HL-60 (cell line): ENCODE measurements at regions not wholly inside any gene's neighbourhood (a gene's known extent, or its start where the extent isn't known, plus 50 kb on each side); places are given as distances from the start of the nearest gene placed in this dataset.

Experiments used
- DNase-seq, 2 experiments: peaks; one replicate each; pipeline ENCODE4 v3.0.0-alpha.2; 2010 to 2020; ENCODE audit warnings: low read depth in 1 of 2, low spot score in 1 of 2
- H3K27ac ChIP-seq: fragments of 250-450 bp; sonication (Bioruptor Pico); replicated peaks from 2 replicates; pipeline ENCODE4 v1.5.1; 2020; ENCODE audit warnings: mild to moderate bottlenecking, moderate library complexity
- H3K27me3 ChIP-seq: fragments of 250-450 bp; sonication (Bioruptor Pico); 2 replicates; pipeline ENCODE4 v1.5.1; 2021; ENCODE audit warnings: mild to moderate bottlenecking, moderate library complexity; ENCODE audit not compliant: insufficient read depth, poor library complexity, severe bottlenecking
- H3K4me3 ChIP-seq: replicated peaks from 2 replicates; pipeline ENCODE4 v1.5.1; 2011; ENCODE audit warnings: mild to moderate bottlenecking, control low read depth, low read length; ENCODE audit not compliant: insufficient read depth
- GABPA ChIP-seq: IDR thresholded peaks from 2 replicates; pipeline ENCODE4 v1.6.1; 2012; ENCODE audit warnings: low read depth
- POLR2AphosphoS5 ChIP-seq: IDR thresholded peaks from 2 replicates; pipeline ENCODE4 v1.6.1; 2012; ENCODE audit warnings: low read depth
- SPI1 ChIP-seq: IDR thresholded peaks from 2 replicates; pipeline ENCODE4 v1.6.1; 2012; ENCODE audit warnings: low read depth, mild to moderate bottlenecking, borderline replicate concordance
- TF ChIP-seq, protein P1 (sequence below): IDR thresholded peaks from 2 replicates; pipeline ENCODE4 v1.6.1; 2012; ENCODE audit warnings: low read depth; ENCODE audit not compliant: insufficient replicate concordance
- TF ChIP-seq, protein P2 (sequence below): IDR thresholded peaks from one replicate; pipeline ENCODE4 v1.5.1; 2011; ENCODE audit warnings: low read length, control low read depth, inconsistent platforms; ENCODE audit not compliant: insufficient read depth

DNA sequence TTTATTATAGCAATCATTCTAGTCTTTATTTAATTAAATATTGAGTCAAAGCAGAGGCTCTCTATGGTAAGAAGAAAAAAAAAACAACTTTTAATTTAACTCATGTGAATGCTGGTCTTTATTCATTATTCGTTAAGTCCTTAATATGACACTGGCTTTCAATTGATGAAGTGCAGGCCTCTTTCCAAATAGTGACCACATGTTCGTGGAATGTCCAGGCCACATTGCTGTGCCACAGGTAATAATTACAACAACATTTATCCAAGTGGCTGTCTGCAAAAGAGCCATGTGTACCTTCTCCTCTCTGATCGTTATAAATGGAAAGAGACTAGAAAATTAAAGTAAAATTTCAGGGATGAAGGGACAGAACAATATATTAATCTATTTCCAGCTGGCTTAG lies 220.1 kb upstream of the PABPC4L start:
- Histone ChIP-seq H3K27ac (no peak overlapping the region), H3K27me3 (no peaks in the 10 kb centered on the region), H3K4me3 (no peak overlapping the region)
- TF ChIP-seq, protein P1, sequence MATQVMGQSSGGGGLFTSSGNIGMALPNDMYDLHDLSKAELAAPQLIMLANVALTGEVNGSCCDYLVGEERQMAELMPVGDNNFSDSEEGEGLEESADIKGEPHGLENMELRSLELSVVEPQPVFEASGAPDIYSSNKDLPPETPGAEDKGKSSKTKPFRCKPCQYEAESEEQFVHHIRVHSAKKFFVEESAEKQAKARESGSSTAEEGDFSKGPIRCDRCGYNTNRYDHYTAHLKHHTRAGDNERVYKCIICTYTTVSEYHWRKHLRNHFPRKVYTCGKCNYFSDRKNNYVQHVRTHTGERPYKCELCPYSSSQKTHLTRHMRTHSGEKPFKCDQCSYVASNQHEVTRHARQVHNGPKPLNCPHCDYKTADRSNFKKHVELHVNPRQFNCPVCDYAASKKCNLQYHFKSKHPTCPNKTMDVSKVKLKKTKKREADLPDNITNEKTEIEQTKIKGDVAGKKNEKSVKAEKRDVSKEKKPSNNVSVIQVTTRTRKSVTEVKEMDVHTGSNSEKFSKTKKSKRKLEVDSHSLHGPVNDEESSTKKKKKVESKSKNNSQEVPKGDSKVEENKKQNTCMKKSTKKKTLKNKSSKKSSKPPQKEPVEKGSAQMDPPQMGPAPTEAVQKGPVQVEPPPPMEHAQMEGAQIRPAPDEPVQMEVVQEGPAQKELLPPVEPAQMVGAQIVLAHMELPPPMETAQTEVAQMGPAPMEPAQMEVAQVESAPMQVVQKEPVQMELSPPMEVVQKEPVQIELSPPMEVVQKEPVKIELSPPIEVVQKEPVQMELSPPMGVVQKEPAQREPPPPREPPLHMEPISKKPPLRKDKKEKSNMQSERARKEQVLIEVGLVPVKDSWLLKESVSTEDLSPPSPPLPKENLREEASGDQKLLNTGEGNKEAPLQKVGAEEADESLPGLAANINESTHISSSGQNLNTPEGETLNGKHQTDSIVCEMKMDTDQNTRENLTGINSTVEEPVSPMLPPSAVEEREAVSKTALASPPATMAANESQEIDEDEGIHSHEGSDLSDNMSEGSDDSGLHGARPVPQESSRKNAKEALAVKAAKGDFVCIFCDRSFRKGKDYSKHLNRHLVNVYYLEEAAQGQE, result no peak
- no peak for TF ChIP-seq SPI1
- TF ChIP-seq GABPA, result no peak
- TF ChIP-seq, protein P2, sequence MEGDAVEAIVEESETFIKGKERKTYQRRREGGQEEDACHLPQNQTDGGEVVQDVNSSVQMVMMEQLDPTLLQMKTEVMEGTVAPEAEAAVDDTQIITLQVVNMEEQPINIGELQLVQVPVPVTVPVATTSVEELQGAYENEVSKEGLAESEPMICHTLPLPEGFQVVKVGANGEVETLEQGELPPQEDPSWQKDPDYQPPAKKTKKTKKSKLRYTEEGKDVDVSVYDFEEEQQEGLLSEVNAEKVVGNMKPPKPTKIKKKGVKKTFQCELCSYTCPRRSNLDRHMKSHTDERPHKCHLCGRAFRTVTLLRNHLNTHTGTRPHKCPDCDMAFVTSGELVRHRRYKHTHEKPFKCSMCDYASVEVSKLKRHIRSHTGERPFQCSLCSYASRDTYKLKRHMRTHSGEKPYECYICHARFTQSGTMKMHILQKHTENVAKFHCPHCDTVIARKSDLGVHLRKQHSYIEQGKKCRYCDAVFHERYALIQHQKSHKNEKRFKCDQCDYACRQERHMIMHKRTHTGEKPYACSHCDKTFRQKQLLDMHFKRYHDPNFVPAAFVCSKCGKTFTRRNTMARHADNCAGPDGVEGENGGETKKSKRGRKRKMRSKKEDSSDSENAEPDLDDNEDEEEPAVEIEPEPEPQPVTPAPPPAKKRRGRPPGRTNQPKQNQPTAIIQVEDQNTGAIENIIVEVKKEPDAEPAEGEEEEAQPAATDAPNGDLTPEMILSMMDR, result no peak
- TF ChIP-seq POLR2AphosphoS5, result no peak
- no peak for DNase-seq

DNA sequence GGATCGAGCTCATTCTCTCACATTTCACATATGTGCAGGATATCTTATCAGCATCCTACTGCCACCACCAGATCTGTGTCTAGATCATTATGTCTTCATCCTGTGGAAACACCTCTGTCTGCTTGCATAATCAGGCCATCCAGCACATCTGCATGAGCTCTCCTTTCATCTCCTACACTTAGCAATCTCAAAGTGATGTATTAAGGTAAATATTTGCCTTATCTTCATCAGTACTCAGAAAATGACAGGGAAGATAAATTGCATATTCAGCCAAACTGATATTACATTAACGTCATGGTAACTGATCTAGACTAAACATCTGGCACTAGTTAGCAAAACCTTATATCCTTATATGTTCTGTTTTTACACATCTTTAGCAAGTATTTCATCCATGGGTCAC lies 207.3 kb upstream of the PABPC4L start:
- Histone ChIP-seq H3K4me3 (no peak overlapping the region), H3K27me3 (no peaks in the 10 kb centered on the region), H3K27ac (no peak overlapping the region)
- TF ChIP-seq POLR2AphosphoS5 (no peak), SPI1 (no peak), GABPA (no peak)
- TF ChIP-seq, protein P1, result no peak
- TF ChIP-seq, protein P2, result no peak
- DNase-seq, result no peak

DNA sequence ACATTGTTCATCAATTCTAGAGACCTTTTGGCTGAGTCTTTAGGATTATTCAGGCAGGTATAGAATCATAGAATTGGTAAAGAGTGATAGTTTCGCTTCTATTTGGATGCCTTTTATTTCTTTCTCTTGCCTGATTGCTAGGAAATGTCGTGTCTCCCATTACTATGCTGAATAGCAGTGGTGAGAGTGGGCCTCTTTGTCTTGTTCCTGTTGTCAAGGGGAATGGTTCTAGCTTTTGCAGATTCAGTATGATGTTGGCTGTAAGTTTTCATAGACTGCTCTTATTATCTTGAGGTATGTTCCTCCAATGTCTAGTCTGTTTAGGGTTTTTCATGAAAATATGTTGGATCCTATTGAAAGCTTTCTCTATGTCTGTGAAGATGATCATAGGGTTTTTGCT lies 200.2 kb upstream of the PABPC4L start:
- TF ChIP-seq GABPA (no peak), POLR2AphosphoS5 (no peak), SPI1 (no peak)
- TF ChIP-seq, protein P2, result no peak
- TF ChIP-seq, protein P1, result no peak
- Histone ChIP-seq H3K4me3 (no peak overlapping the region), H3K27me3 (no peaks in the 10 kb centered on the region), H3K27ac (no peak overlapping the region)
- no peak for DNase-seq
